ENCODE measurements at regions not wholly inside any gene's neighbourhood (a gene's known extent, or its start where the extent isn't known, plus 50 kb on each side); places are given as distances from the start of the nearest gene placed in this dataset.
A peak's percentile ranks its signal among the peaks of the same experiment; 100 is the strongest.
"Not testable (repeated sequence)": the region's sequence is repeated elsewhere in the genome, so short reads cannot be mapped to it uniquely, and the experiment has no call there.

- DNase-seq: no peak
These were observed 412.0 kb upstream of the TCF4 start for GRCh38 chr18:56000041-56000440.

GRCh38 chr18:55999641-56000040 is 411.6 kb upstream of the TCF4 start:
- no peak for DNase-seq

- DNase-seq: no peak
These were observed 410.9 kb upstream of the TCF4 start for GRCh38 chr18:55998801-55999385.

DNA sequence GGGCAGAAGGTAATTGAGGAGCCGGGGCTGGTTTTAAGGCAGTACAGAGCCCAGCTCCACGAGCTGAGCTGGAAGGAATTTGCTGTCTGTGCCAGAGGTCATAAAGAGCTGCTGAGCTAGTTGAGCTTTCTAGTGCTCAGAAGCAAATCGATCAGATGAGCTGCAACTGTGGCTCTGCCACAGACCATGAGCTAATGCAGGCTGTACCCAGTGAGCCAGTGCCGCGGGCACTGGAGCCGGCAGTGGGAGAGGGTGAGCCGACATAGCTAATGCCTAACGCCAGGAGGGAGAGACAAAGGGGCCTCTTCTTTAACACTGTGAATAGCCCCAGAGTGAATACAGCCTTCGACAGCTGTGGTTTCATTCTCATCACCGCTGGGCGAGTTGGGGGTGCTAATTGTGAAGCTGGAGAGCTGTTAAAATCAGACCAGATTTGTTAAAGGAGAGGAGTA is 410.1 kb upstream of the TCF4 start:
- DNase-seq: no peak

DNA sequence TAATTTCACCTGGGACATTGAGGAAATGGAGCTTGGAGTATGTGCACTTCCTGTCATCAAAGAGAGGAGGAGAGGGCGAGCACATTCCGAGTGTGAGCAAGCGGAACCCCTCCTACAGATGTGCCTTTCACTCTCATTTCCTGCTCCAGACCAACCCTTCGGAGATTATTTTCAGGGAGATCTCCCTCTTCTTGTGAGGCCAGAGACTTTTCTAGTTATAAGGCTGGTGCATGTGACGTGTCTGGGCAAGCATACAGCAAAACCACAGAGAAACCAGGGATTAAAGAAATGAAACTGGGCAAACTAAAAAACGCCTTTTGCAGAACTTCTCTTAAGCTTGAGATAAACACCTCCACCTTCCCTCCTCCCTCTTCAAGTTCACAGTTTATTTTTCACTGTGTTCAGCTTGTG is 409.2 kb upstream of the TCF4 start:
- DNase-seq: no peak

DNA sequence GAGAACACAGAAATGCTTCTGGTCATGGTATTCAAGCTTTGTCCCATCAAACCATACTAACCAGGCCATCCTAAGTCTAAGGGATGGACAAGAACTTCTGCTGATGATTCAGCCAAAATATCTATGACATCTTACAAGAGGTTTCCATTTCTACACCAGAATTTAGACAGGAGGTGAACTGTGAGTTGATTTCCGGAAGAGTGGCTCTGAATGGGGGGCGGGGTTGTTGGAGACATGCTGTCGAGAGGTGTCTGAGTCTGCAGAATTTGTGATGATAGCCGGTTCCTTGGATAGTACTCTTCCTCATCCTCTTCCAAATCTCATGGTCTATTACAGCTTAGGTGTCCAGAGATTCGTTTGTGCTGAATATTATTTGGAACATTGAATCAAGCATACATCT is 408.7 kb upstream of the TCF4 start:
- no peak for DNase-seq

DNA sequence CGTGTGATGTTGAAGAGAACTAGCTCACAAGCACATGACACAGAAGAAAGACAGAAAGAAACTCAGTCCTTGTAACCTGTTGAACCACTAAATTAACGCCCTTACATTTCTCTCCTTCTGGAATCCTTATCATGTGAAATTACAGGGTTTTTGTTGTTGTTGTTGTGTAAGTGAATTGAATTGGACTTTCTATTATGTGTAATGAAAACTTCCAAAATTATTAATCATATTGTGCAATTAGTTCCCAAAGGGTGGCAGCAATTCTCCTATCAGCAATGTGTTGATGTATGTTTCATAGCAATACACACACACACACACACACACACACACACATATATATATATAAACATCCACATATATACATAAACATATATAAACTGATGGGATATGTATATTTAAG is 402.2 kb upstream of the TCF4 start:
- no peak for DNase-seq

GRCh38 chr18:55988537-55988936 is 400.5 kb upstream of the TCF4 start:
- DNase-seq: peak; percentile 23

GRCh38 chr18:55983433-55983832 is 395.4 kb upstream of the TCF4 start:
- DNase-seq: no peak

- DNase-seq: no peak
These were observed 395.0 kb upstream of the TCF4 start for GRCh38 chr18:55982992-55983391.

DNA sequence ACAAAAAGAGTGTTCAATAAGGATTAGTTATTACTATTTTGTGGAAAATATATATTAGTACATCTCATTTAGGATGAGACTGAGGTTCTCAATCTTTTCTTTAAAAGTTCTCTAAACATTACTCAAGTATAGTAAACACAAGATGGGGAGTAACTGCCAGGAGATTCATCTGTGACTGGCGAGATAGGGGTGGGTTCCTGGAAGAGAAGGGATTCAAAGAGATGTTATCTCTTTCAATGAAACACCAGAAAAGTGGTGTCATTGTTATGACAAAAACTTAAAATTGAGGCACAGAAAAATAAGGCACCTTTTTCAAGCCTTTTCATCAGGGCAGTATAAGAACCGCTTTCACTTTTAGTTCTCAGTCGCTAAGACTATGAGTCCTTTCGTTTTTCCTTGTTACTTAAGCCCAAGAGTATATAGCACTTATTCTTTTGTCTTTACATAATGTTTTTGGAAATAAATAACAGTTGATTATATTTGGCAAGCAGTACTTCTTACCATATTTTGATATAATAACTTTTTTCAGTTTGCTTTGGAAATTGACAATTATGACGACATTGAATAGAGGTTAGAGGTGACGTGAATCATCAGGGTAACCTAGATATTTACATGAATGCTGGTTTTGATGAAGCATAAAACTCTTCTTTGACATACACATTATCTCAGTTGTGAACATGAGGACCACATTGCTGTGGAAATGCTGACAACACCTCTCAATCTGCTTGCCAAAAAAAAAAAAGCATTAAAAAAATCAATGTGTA is 393.9 kb upstream of the TCF4 start:
- no peak for DNase-seq

DNA sequence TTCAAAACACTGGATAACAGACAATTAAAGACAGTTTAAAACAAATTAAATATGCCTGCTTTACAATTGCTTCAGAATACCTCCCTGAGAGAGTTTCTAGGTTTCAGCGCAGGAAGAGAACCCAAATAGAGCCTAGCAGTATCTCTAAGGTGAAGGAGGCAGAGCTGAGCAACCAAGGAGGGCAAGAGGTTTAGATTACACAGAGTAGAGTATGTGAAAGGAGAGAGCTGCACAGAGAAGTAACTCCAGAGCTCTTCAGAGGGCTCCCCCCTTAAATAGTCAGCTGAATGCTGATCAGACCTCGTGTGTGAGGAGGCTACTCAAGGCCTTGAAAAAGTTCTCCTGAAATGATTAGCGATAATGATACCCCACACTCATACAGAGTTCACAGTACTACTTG is 386.5 kb upstream of the TCF4 start:
- no peak for DNase-seq

DNA sequence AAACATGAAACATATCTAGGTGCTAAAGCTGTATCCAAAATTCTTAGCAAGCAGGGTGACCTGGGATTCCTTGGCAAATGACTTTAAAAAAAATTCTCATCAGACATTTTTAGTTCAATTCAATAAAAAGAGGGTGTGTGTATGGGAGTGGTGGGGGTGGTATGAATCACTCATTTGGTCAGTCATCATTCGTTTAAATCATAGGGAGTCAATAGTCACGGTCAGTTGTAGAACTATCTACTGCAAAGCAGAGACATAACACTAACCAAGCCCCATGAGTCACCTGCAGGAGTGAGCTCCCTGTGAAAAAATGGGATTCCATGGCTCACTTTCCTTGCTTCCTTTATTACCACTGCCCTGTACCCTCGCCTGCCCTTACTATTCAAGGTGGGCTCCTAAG is 380.6 kb upstream of the TCF4 start:
- DNase-seq: no peak

DNA sequence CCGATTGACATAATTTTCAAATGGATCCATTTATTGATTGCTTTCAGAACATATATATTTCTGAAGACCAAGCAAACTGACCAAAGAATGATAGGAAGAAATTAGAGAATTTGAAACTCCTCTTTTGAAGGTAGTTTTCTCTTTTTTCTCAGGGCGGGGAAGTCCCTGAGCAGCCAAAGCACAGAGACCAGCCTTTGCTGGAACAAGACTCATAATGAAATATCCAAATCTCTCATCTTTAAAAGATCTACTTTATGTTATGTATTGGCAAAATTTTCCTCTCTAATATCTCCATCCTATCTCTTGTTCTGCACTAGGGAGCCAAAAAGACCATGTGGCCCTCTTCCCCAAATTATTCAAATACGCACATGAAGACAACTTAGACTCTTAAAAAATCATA is 379.0 kb upstream of the TCF4 start:
- DNase-seq: no peak

- DNase-seq: no peak
These were observed 376.2 kb upstream of the TCF4 start for GRCh38 chr18:55964171-55964570.

- no peak for DNase-seq
These were observed 365.3 kb upstream of the TCF4 start for GRCh38 chr18:55953326-55953725.

DNA sequence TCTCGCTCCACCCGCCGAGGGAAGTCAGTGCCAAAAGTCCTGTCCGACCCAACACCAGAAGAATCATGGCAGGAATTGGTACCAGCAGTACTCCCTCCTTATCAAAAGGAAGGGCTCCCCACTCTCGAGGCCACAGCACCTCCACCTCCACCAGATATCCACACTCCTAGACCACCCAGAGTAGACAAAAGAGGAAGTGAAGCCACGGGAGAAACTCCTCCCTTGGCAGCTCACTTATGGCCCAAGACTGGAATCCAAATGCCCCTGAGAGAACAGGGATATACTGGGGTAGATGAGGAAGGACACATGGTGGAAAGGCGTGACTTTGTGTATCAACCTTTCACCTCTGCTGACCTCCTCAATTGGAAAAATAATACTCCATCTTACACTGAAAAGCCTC is 363.7 kb upstream of the TCF4 start:
- not testable (repeated sequence) for DNase-seq

DNA sequence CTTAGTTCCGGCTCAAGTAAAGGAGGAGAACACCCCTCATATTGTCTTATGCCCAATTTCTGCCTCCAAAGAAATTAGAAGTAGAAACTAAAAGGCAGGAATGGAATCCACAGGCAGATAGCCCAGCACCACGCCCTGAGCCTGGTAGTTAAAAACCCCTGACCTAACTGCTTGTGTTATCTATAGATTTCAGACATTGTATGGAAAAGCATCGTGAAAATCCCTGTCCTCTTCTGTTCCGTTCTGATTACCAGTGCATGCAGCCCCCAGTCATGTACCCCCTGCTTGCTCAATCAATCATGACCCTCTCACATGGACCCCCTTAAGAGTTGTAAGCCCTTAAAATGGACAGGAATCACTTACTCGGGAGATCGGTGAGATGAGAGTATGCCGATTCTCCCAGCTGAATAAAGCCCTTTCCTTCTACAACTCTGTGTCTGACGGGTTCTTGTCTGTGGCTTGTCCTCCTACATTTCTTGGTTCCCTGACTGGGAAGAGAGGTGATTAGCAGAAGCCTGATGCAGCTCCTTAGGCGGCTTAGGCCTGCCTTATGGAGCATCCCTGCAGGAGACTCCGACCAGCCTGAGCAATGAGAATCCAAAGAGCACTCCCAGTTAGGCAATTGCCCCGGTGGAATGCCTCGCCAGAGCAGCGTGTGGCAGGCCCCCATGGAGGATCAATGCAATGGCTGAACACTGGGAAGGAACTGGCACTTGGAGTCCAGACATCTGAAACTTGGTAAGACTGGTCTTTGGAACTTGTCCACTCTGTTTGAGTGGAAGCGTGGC is 362.6 kb upstream of the TCF4 start:
- no peak for DNase-seq

- DNase-seq: no peak
These were observed 346.8 kb upstream of the TCF4 start for GRCh38 chr18:55934821-55935220.

- no peak for DNase-seq
These were observed 344.7 kb upstream of the TCF4 start for GRCh38 chr18:55932675-55933074.

DNA sequence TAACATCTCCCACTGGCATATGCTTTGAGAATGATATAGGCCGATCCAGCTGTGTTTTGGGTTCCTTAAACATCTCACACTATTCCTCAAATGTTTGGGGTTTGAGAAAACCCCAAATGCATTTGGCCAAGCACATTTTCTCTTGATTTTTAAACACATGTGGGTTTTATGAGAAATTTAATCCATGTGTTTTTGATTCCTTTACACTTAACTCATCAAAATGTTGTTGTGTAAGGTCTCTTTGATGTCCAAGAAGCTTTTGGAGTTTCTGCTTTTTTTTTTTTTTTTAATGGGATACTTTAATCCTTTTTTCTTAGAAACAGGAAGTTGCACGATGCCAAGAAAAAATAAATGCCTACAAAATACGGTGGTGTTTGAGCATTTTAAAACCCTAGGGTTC is 339.8 kb upstream of the TCF4 start:
- DNase-seq: no peak

DNA sequence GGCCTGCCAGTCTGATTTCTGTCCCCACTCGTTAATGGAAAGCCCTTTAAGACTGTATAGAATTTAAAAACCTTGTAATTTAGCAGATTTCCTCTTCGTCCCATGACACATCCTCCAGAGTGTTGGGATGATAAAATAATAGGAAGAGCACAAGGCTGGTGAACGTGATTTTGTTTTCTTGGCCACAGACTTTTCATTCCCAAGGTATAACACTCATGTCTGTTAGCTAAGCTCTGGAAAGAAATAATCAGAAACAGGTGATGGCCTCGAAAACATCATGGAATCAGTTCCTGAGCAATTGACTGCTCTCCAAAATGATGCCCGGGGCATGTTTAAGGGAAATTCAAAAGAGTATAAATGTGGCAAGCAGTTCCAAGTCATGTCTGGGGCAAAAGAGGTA is 337.8 kb upstream of the TCF4 start:
- no peak for DNase-seq

DNA sequence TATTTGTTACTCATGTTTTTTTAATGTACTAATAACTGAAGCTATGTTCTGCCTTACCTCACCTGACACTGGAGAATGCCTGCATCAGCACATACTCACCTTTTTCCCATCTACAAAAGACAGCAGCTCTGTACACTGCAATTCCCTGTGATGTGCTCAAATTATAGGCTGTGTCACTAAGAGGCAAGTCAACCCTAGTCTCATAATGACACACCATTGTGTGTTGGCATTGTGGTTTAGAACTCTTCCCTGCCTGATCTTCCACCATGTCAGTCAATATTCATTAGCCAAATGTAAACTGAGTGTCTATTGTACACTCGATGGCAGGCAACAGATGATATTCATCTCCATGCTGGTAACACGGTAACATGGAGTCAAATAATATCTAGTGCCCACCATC is 332.1 kb upstream of the TCF4 start:
- no peak for DNase-seq

GRCh38 chr18:55918444-55918843 is 330.5 kb upstream of the TCF4 start:
- no peak for DNase-seq
